GM12874 (cell line): ENCODE measurements at regions not wholly inside any gene's neighbourhood (a gene's known extent, or its start where the extent isn't known, plus 50 kb on each side); places are given as distances from the start of the nearest gene placed in this dataset.

Source experiments
- TF ChIP-seq, protein P1 (sequence below): IDR thresholded peaks from 2 replicates; pipeline ENCODE4 v1.5.1; 2011; ENCODE audit warnings: low read depth, mild to moderate bottlenecking, control low read depth, low read length, moderate library complexity; ENCODE audit not compliant: insufficient read depth

DNA sequence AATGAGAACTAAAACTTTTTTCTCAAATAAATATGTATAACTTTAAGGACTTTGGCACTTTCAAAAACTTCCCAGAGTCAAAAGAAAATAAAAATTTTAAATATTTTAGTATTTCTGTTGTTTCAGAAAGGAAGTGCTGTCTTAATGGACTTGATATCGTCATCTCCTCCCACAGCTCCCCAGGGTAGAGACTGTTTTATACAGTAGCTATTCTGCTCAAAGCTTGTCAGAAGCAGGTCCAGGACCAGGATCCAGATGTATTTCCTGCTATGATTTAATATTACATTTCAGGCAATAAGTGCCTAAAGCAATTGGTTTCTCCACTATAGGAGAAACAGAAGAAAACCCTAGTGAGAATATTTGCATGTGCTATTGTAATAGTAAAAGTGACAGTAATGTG is 218.5 kb upstream of the G2E3 start:
- TF ChIP-seq, protein P1, sequence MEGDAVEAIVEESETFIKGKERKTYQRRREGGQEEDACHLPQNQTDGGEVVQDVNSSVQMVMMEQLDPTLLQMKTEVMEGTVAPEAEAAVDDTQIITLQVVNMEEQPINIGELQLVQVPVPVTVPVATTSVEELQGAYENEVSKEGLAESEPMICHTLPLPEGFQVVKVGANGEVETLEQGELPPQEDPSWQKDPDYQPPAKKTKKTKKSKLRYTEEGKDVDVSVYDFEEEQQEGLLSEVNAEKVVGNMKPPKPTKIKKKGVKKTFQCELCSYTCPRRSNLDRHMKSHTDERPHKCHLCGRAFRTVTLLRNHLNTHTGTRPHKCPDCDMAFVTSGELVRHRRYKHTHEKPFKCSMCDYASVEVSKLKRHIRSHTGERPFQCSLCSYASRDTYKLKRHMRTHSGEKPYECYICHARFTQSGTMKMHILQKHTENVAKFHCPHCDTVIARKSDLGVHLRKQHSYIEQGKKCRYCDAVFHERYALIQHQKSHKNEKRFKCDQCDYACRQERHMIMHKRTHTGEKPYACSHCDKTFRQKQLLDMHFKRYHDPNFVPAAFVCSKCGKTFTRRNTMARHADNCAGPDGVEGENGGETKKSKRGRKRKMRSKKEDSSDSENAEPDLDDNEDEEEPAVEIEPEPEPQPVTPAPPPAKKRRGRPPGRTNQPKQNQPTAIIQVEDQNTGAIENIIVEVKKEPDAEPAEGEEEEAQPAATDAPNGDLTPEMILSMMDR = no peak

DNA sequence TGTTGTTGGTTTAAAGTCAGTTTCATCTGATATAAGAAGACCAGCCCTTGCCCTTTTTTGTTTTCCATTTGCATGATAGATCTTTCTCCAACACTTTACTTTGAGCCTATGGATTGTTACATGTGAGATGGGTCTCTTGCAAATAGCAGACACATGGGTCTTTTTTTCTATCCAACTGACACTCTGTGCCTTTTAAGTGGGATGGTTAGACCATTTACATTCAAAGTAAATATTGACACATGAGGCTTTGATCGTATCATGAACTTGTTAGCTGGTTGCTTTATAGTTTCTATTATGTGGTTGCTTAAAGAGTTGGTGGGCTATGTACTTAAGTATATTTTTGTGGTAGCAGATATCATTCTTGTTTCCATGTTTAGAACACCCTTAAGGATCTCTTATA is 213.4 kb upstream of the G2E3 start:
- TF ChIP-seq, protein P1 = no peak

DNA sequence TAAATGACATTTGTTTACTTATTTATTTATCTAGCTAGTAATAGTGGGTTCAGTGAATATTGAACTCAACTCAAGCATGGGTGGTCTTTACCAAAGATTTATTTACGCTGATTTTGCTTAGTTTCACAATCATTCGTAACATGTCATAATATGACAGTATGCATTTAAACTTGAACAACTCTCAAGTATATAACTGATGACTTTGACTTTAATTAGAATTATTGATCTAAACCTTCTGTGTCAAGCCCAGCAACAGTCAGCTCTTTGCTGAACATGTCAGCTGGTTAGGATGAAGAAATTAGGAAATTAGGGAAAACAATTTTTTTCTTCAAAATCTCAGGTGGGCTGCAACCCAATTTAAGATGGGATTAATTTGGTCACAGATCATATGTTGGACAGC is 210.5 kb upstream of the G2E3 start:
- TF ChIP-seq, protein P1 = no peak

DNA sequence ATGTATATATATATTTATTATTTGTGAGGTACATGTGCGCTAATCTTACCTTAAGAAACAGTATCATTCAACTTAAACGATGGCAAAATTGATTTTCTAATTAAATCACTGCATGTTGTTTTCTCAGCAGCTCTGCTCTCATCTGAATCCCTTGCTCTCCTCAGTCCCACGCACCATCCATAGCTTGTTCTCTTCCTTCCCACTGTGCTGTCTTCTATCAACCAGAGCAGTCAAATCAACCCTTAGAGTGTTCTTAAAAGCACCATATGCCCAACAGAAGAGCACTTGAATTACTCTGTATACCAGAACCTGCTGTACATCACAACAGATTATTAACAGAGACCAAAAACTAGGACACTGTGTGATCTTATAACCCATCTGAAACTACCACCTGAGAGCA is 209.4 kb upstream of the G2E3 start:
- TF ChIP-seq, protein P1 = no peak

DNA sequence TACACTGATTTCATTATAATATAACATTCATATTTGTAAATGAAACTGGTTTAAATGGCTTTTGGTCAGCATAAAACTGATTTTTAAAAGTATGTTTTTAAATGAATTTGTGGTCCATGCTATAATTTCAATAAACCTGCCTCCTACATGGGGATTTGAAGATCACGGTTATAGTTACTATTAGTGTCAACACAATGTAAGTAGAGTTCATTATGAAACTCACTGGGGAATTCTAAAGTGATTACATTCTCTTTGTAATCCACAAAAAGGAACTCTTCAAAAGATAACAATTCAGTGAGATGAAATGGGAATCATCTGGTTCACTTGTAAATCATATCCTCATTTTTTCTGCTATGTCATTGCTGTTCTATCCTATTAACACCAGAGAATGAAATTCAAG is 204.5 kb upstream of the G2E3 start:
- TF ChIP-seq, protein P1 = no peak

DNA sequence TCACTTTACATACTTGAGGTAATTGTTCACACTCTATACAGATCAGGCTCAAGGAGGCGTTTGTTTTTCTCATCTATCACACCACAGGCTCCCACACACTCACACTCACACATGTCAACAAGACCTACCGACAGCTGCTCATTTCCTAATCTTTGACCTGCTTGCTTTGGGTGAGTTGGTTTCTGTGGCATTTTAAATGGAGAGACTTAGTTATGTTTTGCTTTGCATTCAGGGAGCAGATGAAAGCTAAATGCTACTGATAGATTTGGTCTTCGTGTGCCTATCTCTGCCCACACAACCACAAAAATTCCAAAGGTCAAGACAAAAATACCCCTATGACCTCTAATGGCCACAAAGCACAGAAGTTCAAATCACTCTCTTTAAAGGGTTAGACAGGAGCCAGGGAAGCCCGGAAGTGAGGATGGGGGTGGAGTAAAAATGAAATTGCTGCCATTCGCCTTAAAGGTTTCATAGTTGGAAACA is 203.5 kb upstream of the G2E3 start:
- TF ChIP-seq, protein P1 = no peak

DNA sequence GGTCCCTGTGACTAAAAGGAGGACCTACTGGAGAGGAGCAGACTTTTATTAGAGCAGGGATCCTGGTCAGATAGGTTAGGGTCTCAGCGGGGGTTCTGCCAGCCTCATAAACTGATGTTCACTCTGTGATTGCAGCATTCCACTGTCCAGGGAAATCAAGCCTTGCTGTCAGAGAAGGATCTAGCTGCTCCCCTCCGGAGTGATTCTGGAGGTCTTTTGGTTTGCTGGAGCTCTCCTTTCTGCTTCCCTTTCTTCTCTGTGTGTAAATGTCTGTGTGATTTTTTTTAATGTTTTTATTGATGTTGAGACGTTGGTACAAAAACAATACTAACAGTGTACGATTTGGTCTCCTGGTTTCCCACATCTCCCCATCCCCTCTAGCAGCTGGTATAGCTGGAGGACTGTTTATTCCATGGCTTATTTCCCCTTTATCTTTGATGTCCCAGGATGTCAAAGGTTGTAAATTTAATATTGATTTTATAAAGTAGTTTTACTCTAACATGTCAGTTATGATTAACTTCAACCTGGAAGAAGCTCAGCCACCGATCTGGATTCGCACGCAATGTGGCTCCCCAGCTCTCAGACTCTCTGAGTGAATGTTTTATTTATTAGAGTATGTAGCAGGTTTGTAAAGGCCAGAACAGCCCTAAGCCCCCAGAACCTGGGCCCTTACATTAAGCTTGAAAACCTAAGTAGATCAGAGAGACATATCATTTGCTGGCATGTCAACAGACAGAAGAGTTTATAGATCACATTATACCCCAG is 202.3 kb upstream of the G2E3 start:
- TF ChIP-seq, protein P1 = no peak
